ENCODE measurements at regions not wholly inside any gene's neighbourhood (a gene's known extent, or its start where the extent isn't known, plus 50 kb on each side); places are given as distances from the start of the nearest gene placed in this dataset.

GRCh38 chr14:97218691-97219430 lies 421.7 kb downstream of the VRK1 start:
- H3K36me3 ChIP-seq = no peaks in the 10 kb centered on the region
- no peaks in the 10 kb centered on the region for H3K9me3 ChIP-seq
- no peak for DNase-seq
- TF ChIP-seq CTCF (IDR thresholded peaks at IDR 0.05) = no peak
- H3K27ac ChIP-seq = no peak overlapping the region
- peaks cover 0 to 12% (median 7%) of the 10 kb centered on the region in 4 donors for H3K4me1 ChIP-seq
- peaks cover 0 to 26% of the 10 kb centered on the region in 2 donors for H3K27me3 ChIP-seq
- intact Hi-C loops (cut with DNase I; ENCODE audit: low total_unique reads) = no loop called here
- peak overlapping the region in 1 of 2 donors; percentile 20 for H3K4me3 ChIP-seq

GRCh38 chr14:97219431-97220017 lies 422.3 kb downstream of the VRK1 start:
- DNase-seq = no peak
- no peak for TF ChIP-seq CTCF (IDR thresholded peaks at IDR 0.05)
- peaks cover 0 to 12% (median 7%) of the 10 kb centered on the region in 4 donors for H3K4me1 ChIP-seq
- H3K27me3 ChIP-seq = peaks cover 0 to 26% of the 10 kb centered on the region in 2 donors
- intact Hi-C loops (cut with DNase I; ENCODE audit: low total_unique reads) = no loop called here
- H3K36me3 ChIP-seq = no peaks in the 10 kb centered on the region
- H3K4me3 ChIP-seq = peak overlapping the region in 1 of 2 donors; percentile 20
- H3K9me3 ChIP-seq = no peaks in the 10 kb centered on the region
- H3K27ac ChIP-seq = no peak overlapping the region

GRCh38 chr14:97221572-97222285 lies 424.5 kb downstream of the VRK1 start:
- no peak for DNase-seq
- Histone ChIP-seq H3K27me3 (peaks cover 0 to 26% of the 10 kb centered on the region in 2 donors), H3K36me3 (no peaks in the 10 kb centered on the region), H3K4me3 (no peak overlapping the region), H3K4me1 (peaks cover 0 to 12% (median 7%) of the 10 kb centered on the region in 4 donors), H3K9me3 (no peaks in the 10 kb centered on the region), H3K27ac (no peak overlapping the region)
- no peak for TF ChIP-seq CTCF (IDR thresholded peaks at IDR 0.05)
- intact Hi-C loops (cut with DNase I; ENCODE audit: low total_unique reads) = no loop called here

GRCh38 chr14:97224016-97224415 lies 426.8 kb downstream of the VRK1 start:
- Histone ChIP-seq H3K36me3 (no peaks in the 10 kb centered on the region), H3K4me1 (peaks cover 0 to 7% (median 3%) of the 10 kb centered on the region in 4 donors), H3K9me3 (no peaks in the 10 kb centered on the region), H3K4me3 (no peak overlapping the region), H3K27me3 (peaks cover 0 to 18% of the 10 kb centered on the region in 2 donors), H3K27ac (no peak overlapping the region)
- intact Hi-C loops (cut with DNase I; ENCODE audit: low total_unique reads) = no loop called here
- TF ChIP-seq CTCF (IDR thresholded peaks at IDR 0.05) = no peak
- no peak for DNase-seq

- no peak for TF ChIP-seq CTCF (IDR thresholded peaks at IDR 0.05)
- Histone ChIP-seq H3K4me1 (no peaks in the 10 kb centered on the region), H3K27ac (no peak overlapping the region), H3K4me3 (no peak overlapping the region), H3K9me3 (no peaks in the 10 kb centered on the region), H3K27me3 (peaks cover 0 to 3% of the 10 kb centered on the region in 2 donors), H3K36me3 (no peaks in the 10 kb centered on the region)
- no peak for DNase-seq
- intact Hi-C loops (cut with DNase I; ENCODE audit: low total_unique reads) = no loop called here
Observed at GRCh38 chr14:97230051-97230450, 432.9 kb downstream of the VRK1 start.
